GM21515 (cell line): ENCODE measurements at regions not wholly inside any gene's neighbourhood (a gene's known extent, or its start where the extent isn't known, plus 50 kb on each side); places are given as distances from the start of the nearest gene placed in this dataset.
A peak's percentile ranks its signal among the peaks of the same experiment; 100 is the strongest.
"Not testable (repeated sequence)": the region's sequence is repeated elsewhere in the genome, so short reads cannot be mapped to it uniquely, and the experiment has no call there.

Source experiments
- ATAC-seq: cut with Tn5 transposase; IDR thresholded peaks from one replicate; pipeline ENCODE4 v1.9.1; 2021; ENCODE audit not compliant: unreplicated experiment

DNA sequence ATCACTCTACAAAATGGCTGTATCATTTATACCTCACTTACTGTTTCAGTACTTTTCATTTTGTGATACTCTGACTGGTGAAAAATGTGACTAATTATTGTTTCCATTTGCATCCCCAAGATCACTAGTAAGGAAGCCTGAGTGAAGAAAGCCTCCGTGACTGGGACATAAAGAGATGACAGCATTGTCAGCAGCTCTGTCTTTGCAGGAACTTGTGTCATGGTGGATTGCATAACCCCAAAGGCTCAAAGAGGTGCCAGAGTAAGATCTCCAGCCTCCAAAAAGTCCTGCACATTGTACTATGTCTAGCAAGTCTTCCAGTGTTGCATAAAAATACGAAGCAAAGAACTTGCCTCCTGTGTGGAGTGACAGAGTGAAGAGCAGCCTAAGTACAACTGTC lies 187.5 kb upstream of the CRIM1 start:
- ATAC-seq = no peak

DNA sequence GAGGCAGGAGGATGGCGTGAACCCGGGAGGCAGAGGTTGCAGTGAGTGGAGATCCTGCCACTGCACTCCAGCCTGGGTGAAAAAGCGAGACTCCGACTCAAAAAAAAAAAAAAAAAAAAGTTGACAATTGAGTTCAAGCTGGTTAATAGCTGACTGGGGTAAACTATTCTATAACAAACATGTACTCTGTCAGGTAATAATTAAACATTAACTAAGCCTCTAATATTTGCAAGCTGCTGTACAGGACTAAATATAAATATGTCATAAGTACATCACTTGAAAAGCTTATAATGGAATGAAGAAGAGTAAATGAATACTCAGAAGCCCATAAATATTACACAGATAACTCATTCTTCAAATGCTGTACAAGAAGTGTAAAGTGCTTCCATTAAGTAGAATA lies 190.4 kb upstream of the CRIM1 start:
- no peak for ATAC-seq

DNA sequence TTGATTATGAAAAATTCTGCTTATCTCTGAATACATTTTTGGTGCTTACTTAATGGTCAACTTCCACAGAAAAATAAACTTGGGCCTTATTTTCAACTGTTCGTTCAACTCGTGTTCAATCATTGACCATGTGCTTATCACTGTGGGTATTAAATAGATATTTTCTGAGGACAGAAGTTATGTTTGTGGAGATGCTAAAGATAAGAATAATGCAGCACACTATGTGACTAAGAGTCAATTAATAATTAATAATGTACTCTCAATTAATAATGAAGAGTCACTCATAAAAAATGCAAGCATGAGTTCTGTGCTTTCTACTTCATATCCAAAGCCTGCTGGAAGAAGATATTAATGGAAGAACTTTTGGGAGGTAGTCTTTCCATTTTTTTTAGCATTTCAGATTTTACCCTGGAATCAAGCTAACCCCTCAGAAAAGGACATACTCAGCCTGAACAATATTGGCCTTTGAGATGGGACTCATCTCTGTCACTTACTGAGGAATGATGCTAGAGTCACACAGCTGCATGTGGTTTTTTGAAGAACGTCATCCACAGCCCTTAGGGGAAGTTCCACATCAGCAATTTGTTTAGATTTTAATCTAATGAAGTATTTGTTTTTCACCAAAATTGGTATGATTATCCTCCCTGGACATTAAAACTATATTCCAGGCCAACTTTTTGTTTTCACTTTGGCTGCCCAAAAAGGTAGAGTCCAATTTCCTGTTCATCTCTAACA lies 191.9 kb upstream of the CRIM1 start:
- ATAC-seq = no peak

DNA sequence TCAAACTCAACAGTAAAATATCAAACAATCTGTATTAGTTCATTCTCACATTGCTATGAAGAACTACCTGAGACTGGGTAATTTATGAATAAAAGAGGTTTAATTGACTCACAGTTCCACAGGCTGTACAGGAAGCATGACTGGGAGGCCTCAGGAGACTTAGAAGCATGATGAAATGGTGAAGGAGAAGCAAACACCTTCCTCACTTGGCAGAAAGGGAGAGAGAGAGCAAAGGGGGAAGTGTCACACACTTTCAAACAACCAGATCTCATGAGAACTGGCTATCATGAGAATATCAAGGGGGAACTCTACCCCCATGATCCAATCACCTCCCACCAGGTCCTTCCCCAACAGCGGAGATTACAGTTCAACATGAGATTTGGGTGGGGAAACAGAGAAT lies 198.5 kb upstream of the CRIM1 start:
- ATAC-seq = not testable (repeated sequence)

DNA sequence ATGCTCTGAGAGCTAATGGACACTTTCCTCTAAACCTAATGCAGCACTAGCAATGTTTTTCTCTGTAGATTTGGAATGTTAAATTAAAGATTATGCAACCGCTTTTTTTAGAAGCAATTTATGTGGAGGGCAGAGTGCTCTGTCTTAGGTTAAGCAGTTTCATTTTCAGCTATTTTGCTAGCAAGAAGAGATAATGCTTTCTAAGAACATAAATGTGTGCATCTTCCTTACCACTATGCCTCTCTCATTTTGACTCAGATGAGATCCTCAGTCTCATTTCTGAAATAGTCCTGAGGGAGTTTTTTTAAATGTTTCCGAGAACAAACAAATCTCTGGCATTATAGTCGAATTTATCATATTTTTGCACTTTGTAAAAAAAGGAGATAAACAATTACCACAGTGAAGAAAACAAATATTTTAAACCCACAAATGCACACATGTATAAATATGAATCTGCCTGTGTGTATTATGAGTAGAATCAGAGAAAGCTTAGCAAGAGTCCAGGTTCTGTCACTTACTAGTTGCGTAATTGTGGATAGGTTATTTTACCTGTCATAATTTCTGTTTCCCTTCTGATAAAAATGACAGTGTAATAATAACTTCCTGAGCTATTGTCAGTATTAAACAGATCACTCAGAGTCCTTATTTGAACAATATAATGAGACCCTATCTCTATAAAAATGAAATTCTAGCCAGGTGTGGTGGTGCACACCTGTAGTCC lies 207.7 kb upstream of the CRIM1 start:
- ATAC-seq = peak; percentile 91

DNA sequence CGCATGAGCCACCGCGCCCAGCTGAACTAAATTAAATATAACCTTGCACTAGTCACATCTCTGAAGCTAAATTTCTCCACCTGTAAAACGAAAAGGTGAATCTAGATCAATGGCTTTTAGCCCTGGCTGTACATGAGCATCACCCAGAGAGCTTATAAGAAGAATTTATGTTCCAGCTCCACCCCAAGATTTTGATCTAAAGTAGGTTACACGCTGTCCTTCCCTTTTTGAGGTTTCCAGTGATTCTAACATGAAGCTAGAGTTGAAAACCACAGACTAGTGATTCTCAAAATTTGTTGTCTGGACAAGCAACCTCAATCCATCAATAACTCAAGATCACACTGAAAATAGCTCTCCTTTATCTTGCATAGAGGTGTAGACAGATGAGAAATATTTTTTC lies 208.8 kb upstream of the CRIM1 start:
- no peak for ATAC-seq

DNA sequence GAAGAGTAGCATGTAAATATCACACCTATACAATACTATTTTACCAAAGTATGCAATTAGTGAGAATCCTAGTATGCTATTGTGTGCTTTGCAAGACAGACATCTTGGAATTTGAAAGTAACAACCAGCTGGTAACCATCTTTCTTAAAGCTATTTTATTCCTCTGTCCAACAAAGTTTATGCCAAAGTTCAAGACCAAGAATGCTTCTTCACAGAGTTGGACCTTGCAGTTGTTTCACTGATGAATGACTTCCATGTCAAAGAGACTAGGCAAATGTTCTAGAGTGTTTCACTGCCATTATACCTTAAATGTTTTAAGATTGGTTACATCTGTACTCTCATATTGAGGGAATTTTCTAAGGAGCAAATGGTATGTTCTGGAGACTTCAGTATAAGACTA lies 215.2 kb upstream of the CRIM1 start:
- no peak for ATAC-seq

DNA sequence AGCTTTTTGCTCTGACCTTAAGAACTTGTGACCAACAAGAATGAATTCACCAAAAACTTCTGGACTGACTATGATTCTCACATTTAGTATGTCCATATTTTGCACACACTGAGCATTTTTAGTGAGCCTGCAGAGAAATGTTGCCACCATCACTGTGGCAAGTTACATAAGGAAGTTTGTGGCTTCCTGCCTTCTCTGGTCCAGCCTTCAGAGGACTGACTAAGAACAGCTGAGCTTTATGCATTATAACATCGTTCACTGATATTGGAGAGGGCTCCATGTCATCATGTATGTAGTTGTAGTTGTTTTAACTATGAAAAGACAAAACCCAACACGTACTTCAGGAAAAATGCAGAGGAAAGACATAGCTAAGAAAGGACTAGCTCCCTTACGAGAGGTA lies 218.0 kb upstream of the CRIM1 start:
- no peak for ATAC-seq

DNA sequence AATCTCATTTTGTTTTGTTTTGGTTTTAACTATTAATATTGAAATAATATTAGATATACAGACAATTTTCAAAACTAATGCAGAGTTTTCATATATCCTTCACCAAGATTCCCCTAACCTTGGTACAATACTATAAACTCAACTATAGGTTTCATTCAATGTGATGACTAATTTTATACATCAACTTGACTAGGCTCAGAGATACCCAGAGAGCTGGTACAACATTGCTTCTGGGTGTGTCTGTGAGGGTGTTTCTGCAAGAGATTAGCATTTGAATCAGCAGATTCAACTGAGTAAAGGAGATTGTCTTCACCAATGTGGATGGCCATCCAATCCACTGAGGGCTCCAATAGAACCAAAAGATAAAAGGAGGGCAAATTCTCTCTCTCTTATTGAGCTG lies 221.3 kb upstream of the CRIM1 start:
- no peak for ATAC-seq

DNA sequence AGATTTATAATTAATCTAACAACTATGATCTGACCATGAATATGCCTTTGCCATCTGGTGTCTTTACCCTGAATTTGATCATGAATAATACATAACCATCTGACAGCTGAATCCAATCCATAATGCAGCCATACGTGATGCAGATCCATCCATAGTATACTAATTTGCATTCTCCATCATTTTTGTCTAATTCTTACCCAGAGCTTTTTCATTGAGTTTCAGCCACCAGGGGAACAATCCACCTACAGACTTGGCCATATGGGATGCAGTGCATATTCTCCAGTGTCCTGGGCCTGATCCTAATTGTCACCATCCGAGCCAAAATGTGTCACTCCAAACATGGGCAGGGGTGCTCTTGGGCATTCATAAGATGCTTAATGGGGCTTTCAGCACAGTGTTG lies 227.2 kb upstream of the CRIM1 start:
- ATAC-seq = no peak

DNA sequence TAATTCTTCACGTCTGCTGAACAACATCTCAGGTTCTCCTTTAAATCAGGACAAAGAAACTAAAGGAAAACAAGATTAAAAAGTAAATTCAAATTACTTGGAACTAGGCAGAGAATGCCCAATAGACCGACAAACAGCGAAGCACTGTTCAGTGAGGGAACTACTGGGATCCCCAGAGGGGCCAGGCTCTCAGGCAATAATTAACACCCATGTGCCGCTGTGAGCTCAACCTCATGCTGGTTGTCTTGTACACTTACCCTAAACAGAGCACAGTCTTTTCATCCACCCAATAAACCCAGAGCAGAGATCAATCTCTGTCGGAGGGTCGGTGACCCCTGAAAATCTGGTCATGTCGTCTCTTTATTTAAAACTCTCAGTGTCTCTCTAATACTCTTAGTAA lies 229.9 kb upstream of the CRIM1 start:
- ATAC-seq = no peak

DNA sequence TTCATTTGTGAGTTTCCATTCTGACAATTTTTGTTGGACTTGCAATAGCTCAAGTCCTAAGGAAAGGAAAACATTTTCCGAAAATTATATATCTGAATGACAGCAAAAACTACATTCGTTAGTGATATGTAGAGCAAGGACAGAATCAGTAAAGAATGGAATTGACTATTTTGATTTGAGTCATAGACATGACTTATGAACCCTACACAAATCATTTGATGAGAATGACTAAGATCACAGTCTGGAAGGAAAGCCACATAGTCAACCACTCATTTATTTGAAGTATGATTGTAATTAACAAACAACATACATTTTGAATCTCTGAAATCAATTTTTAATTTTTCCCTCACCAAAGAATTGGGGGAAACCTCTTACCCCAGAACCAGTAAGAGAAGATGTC lies 231.6 kb upstream of the CRIM1 start:
- no peak for ATAC-seq

DNA sequence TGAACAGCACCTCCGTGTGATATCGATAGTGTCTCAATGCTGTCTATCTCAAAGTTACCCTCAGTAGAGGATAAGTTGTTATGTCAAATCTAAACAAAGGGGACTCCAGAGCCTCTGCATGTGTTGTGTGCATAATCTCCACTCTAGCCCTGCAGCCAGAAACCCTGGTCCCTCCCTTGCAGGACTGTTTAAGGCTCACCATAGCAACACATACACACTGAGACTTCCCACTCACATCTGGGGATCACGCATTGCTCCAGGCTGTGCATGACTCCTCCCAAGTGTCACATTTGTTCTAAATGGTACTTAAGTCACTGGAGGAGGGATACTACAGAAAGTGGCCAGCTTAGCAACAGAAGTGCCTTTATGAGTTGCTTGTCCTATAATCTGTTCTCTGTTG lies 258.6 kb upstream of the CRIM1 start:
- no peak for ATAC-seq

DNA sequence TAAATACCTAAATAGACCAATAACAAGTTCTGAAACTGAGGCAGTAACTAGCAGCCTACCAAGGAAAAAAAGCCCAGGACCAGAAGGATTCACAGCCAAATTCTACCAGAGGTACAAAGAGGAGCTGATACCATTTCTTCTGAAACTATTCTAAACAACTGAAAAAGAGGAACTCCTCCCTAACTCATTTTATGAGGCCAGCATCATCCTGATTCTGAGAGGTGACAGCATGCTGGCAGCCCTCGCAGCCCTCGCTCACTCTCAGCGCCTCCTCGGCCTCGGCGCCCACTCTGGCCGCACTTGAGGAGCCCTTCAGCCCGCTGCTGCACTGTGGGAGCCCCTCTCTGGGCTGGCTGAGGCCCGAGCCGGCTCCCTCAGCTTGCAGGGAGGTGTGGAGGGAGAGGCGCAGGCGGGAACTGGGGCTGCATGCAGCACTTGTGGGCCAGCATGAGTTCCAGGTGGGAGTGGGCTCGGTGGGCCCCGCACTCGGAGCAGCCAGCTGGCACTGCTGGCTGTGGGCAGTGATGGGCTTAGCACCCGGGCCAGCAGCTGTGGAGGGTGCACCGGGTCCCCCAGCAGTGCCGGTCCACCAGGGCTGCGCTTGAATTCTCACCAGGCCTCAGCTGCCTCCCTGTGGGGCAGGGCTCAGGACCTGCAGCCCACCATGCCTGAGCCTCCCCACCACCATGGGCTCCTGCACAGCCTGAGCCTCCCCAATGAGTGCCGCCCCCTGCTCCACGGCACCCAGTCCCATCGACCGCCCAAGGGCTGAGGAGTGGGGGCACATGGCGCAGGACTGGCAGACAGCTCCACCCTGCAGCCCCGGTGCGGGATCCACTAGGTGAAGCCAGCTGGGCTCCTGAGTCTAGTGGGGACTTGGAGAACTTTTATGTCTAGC lies 263.5 kb upstream of the CRIM1 start:
- ATAC-seq = not testable (repeated sequence)

DNA sequence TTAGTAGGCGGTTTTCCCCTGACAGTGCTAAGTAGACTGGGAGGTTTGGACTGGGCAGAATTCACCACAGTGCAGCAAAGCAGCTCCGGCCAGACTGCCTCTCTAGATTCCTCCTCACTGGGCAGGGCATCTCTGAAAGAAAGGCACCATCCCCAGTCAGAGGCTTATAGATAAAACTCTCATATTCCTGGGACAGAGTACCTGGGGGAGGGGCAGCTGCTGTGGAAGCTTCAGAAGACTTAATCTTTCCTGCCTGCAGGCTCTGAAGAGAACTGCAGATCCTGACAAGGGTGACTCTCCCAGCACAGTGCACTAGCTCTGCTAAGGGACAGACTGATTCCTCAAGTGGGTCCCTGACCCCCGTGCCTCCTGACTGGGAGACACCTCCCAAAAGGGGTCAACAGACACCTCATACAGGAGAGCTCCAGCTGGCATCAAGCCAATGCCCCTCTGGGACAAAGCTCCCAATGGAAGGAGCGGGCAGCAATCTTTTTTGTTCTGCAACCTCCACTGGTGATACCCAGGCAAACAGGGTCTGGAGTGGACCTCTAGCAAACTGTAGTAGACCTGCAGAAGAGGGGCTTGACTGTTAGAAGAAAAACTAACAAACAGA lies 266.8 kb upstream of the CRIM1 start:
- ATAC-seq = no peak

DNA sequence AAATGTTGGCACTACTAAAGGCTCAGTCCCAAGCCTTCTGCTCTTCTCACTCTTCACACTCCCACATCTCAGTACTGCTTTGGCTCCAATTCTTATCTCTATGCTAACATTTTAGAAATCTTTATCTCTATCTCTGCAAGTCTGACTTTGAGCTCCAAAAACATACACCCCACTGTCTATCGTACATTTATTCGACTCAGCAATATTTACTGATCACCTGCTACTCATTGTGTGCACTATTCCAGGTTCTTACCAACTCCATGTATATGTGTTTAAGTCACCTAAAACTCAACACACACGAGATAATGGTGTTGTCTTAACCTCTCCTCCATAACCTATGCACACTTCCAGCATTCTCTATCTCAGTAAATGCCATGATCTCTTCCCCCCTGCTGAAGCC lies 268.2 kb upstream of the CRIM1 start:
- ATAC-seq = no peak

DNA sequence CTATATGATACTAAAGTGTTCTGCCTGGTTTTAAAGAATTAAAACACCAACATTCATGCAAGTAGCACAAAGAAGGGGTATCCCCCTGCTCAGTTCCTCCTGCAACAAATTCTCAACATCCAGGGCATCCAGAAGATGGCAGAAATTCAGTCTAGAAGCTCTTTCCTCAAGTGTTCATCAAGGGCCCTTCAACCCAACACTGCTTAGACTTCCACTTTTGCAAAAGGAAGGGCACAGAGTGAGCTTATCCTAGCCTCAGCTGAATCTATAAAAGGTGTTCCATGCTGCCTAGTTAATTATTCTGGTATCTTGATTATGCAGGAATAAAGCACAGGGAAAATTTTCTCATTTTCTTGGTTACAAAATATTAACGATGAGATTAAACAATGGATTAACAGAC lies 275.8 kb upstream of the CRIM1 start:
- ATAC-seq = no peak

DNA sequence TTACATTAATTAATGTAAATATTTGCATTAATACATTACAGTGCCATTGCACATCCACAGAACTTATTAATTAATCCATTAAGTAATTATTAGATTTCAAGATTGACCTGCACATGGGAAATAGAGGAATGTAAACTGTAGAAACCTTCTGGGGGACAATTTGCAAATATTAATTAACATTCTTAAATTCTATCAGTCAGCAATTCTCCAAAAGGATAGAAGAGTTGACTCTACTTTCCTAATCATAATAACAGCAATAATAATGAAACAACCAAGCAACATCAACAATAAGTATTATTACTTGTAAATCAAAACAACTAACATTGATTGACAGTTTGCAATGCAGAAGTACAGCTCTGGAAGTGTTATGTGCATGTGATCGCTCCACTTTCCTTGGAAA lies 281.6 kb upstream of the CRIM1 start:
- no peak for ATAC-seq

DNA sequence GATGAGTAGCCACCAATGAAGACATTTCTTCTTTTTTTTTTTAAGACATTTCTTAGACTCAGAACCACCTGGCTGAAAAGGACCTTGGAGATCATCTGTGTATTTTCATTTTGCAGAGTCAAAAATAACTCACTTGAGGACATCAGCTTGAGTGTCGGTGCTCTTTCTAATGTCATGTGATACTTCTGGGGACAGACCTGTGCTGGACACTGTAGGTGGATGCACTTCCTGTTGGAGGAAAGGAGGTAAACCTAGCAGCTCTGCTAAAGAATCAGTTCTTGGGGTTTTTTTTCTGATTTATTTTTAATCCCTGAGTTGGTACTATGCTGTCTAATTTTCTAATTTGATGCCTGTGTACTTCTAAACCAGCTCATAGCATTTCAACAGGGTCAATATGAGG lies 283.9 kb upstream of the CRIM1 start:
- ATAC-seq = no peak

DNA sequence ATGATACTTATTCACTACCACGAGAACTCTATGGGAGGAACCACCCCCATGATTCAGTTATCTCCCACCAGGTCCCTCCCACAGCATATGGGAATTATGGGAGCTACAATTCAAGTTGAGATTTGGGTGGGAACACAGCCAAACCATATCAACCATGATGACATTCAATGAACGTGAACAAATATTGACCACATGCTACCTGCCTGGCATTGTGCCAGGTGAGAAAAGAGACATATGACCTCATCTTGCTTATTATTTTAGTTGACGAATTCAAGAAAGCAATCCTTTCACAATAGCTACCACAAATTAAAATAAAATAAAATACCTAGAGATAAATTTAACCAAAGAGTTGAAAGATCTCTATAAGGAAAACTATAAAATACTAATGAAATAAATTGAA lies 286.5 kb upstream of the CRIM1 start:
- no peak for ATAC-seq

DNA sequence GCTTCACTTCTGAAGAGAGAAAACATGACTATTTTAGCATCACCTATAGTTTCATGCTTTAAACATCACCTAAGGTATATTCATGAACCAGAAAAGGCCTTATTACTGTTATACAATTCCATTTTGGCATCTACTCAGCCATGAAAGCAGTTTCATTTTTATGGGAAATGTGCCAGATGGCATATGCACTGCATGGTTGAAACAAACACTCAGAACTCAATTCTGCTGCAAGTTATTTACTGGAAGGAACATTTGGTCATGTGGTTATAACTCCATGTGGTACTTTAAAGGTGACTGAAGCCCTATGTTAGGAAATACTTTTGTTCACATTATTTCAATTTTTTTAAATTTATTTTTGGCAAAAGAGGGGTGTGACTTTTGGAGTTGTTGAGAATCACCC lies 287.5 kb upstream of the CRIM1 start:
- ATAC-seq = no peak
